Spleen (tissue), 7 donors: ENCODE measurements at regions not wholly inside any gene's neighbourhood (a gene's known extent, or its start where the extent isn't known, plus 50 kb on each side); places are given as distances from the start of the nearest gene placed in this dataset.

Experiments
- POLR2A ChIP-seq, 3 donors: fragments of 450-650 bp; IDR thresholded peaks; one replicate each; pipeline ENCODE4 v1.5.1; 2017; ENCODE audit warnings: antibody characterized with exemption in 3 of 3, mild to moderate bottlenecking in 1 of 3
- POLR2AphosphoS5 ChIP-seq, 3 donors: sonication (generic); formaldehyde crosslinking; IDR thresholded peaks; one replicate each; pipeline ENCODE4 v1.5.1; 2017; ENCODE audit warnings: antibody characterized with exemption in 3 of 3
- TF ChIP-seq, protein P1 (sequence below), 11 experiments: fragments of 200-600 bp in 7 of 11; fragments of 450-650 bp in 4 of 11; sonication (generic) in 4 of 11; IDR thresholded peaks in 8 of 11; conservative IDR thresholded peaks in 3 of 11; 1 replicate in 7 of 11; 2 replicates in 4 of 11; pipeline versions ENCODE4 v1.4.0 to v1.8.0; 2016 to 2021; ENCODE audit warnings: antibody characterized with exemption in 11 of 11, inconsistent platforms in 4 of 11, mild to moderate bottlenecking in 1 of 11
- donor health status: DM: no; HTN: no; CAD: no; lungs with moderate emphysema.
- donor health status: DM: no; HTN: no; CAD: no.
- donor health status: DM: no; HTN: no; CAD: no.

DNA sequence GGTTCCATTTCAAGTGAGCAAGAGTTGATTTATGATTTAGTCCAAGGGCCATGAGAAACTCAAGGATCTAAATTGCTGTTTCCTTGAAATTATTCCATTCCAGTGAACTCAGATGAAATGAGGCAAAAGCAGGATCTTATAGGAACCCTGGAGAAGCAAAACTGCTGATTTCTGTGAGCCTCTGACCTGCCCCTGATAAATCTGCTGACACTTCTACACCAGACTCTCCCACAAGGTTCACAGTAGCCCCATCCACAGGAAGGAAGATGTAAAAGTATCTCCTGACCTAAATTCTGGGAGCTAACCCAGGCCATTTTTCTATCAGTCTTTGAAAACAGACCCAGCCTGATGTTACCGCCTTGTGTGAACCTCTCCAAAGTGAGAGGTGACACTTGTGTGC, 987.6 kb upstream of the AUTS2 start:
- no peak for TF ChIP-seq POLR2AphosphoS5 (IDR thresholded peaks at IDR 0.05)
- TF ChIP-seq, protein P1, sequence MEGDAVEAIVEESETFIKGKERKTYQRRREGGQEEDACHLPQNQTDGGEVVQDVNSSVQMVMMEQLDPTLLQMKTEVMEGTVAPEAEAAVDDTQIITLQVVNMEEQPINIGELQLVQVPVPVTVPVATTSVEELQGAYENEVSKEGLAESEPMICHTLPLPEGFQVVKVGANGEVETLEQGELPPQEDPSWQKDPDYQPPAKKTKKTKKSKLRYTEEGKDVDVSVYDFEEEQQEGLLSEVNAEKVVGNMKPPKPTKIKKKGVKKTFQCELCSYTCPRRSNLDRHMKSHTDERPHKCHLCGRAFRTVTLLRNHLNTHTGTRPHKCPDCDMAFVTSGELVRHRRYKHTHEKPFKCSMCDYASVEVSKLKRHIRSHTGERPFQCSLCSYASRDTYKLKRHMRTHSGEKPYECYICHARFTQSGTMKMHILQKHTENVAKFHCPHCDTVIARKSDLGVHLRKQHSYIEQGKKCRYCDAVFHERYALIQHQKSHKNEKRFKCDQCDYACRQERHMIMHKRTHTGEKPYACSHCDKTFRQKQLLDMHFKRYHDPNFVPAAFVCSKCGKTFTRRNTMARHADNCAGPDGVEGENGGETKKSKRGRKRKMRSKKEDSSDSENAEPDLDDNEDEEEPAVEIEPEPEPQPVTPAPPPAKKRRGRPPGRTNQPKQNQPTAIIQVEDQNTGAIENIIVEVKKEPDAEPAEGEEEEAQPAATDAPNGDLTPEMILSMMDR (IDR thresholded peaks at IDR 0.05 in 8 of 11, conservative IDR thresholded peaks at IDR 0.05 in 3 of 11): no peak
- TF ChIP-seq POLR2A (IDR thresholded peaks at IDR 0.05): no peak
